Loucy (cell line): ENCODE measurements at regions not wholly inside any gene's neighbourhood (a gene's known extent, or its start where the extent isn't known, plus 50 kb on each side); places are given as distances from the start of the nearest gene placed in this dataset.

Experiments used
- CTCF ChIP-seq: fragments of 200-600 bp; sonication (generic); conservative IDR thresholded peaks from 2 replicates; pipeline ENCODE4 v1.5.1; 2014; ENCODE audit warnings: mild to moderate bottlenecking, antibody characterized with exemption, low read length
- EZH2phosphoT487 ChIP-seq: fragments of 200-600 bp; IDR thresholded peaks from 2 replicates; pipeline ENCODE4 v1.6.1; 2018; ENCODE audit warnings: antibody characterized with exemption, mild to moderate bottlenecking, moderate library complexity, borderline replicate concordance

- TF ChIP-seq CTCF (no peak), EZH2phosphoT487 (no peak)
These were observed 1233.0 kb upstream of the EYS start for GRCh38 chr6:66940003-66940402.
